Activated naive CD4-positive, alpha-beta T cell treated with anti-CD3 and anti-CD28 coated beads, Interleukin-2, amount 50 U/mL, for 72 hours (primary cell): ENCODE measurements at regions not wholly inside any gene's neighbourhood (a gene's known extent, or its start where the extent isn't known, plus 50 kb on each side); places are given as distances from the start of the nearest gene placed in this dataset.

Experiments
- ATAC-seq, 2 donors: fragments of 150-1000 bp; cut with Tn5 transposase; 2 replicates each; pipeline ENCODE4 v1.10.0; 2021; ENCODE audit warnings: mild to moderate bottlenecking in 2 of 2, moderate library complexity in 2 of 2
- DNase-seq, 2 donors: peaks; one replicate each; pipeline ENCODE4 v3.0.0; 2021 to 2022; ENCODE audit warnings: low spot score in 2 of 2
- H3K27ac Mint-ChIP-seq, 2 donors: one replicate each; pipeline ENCODE4 v1.8.0; 2022; ENCODE audit warnings: mild to moderate bottlenecking in 2 of 2, mixed read lengths in 2 of 2
- H3K36me3 Mint-ChIP-seq, 2 donors: one replicate each; pipeline ENCODE4 v1.8.0; 2022; ENCODE audit warnings: mixed read lengths in 2 of 2
- H3K9me3 Mint-ChIP-seq, 2 donors: one replicate each; pipeline ENCODE4 v1.8.0; 2022; ENCODE audit warnings: mixed read lengths in 2 of 2

- DNase-seq, result no peak
- no peak for ATAC-seq
- no peak overlapping the region for H3K27ac Mint-ChIP-seq
- H3K36me3 Mint-ChIP-seq, result no peaks in the 10 kb centered on the region
- H3K9me3 Mint-ChIP-seq, result peaks cover 10 to 11% of the 10 kb centered on the region in 2 donors
Observed at GRCh38 chr3:157746391-157746790, 243.2 kb upstream of the VEPH1 start.

GRCh38 chr3:157741607-157742006 is 238.4 kb upstream of the VEPH1 start:
- DNase-seq, result no peak
- peaks cover 11 to 16% of the 10 kb centered on the region in 2 donors for H3K9me3 Mint-ChIP-seq
- ATAC-seq, result no peak
- H3K27ac Mint-ChIP-seq, result no peak overlapping the region
- H3K36me3 Mint-ChIP-seq, result no peaks in the 10 kb centered on the region

- peaks cover 12 to 26% of the 10 kb centered on the region in 2 donors for H3K9me3 Mint-ChIP-seq
- no peak for ATAC-seq
- no peak overlapping the region for H3K27ac Mint-ChIP-seq
Observed at GRCh38 chr3:157738441-157738840, 235.2 kb upstream of the VEPH1 start.

GRCh38 chr3:157718800-157719199 is 215.6 kb upstream of the VEPH1 start:
- Mint-ChIP-seq H3K27ac (no peak overlapping the region), H3K9me3 (peaks cover 16 to 23% of the 10 kb centered on the region in 2 donors), H3K36me3 (peaks cover 0 to 13% of the 10 kb centered on the region in 2 donors)
- ATAC-seq (no peak), DNase-seq (no peak)

More at GRCh38 chr3:157738441-157738840, 235.2 kb upstream of the VEPH1 start:
- H3K36me3 Mint-ChIP-seq, result no peaks in the 10 kb centered on the region
- DNase-seq, result no peak

GRCh38 chr3:157713101-157713500 is 209.9 kb upstream of the VEPH1 start:
- ATAC-seq (no peak), DNase-seq (no peak)
- H3K27ac Mint-ChIP-seq, result no peak overlapping the region
- H3K36me3 Mint-ChIP-seq, result no peaks in the 10 kb centered on the region
- H3K9me3 Mint-ChIP-seq, result peaks cover 0 to 12% of the 10 kb centered on the region in 2 donors

GRCh38 chr3:157705258-157705657 is 202.0 kb upstream of the VEPH1 start:
- Mint-ChIP-seq H3K9me3 (no peaks in the 10 kb centered on the region), H3K27ac (no peak overlapping the region), H3K36me3 (no peaks in the 10 kb centered on the region)
- DNase-seq (no peak), ATAC-seq (no peak)

- H3K27ac Mint-ChIP-seq, result no peak overlapping the region
- peaks cover 0 to 8% of the 10 kb centered on the region in 2 donors for H3K9me3 Mint-ChIP-seq
Observed at GRCh38 chr3:157700405-157700804, 197.2 kb upstream of the VEPH1 start.

GRCh38 chr3:157695586-157695985 is 192.4 kb upstream of the VEPH1 start:
- ATAC-seq, result no peak
- no peak for DNase-seq

More at GRCh38 chr3:157700405-157700804, 197.2 kb upstream of the VEPH1 start:
- no peak for ATAC-seq
- no peak for DNase-seq
- H3K36me3 Mint-ChIP-seq, result no peaks in the 10 kb centered on the region

GRCh38 chr3:157695103-157695502 is 191.9 kb upstream of the VEPH1 start:
- DNase-seq (no peak), ATAC-seq (no peak)
- Mint-ChIP-seq H3K27ac (no peak overlapping the region), H3K9me3 (peaks cover 0 to 8% of the 10 kb centered on the region in 2 donors), H3K36me3 (no peaks in the 10 kb centered on the region)

More at GRCh38 chr3:157695586-157695985, 192.4 kb upstream of the VEPH1 start:
- Mint-ChIP-seq H3K36me3 (no peaks in the 10 kb centered on the region), H3K27ac (no peak overlapping the region), H3K9me3 (peaks cover 0 to 8% of the 10 kb centered on the region in 2 donors)

GRCh38 chr3:157693762-157694161 is 190.5 kb upstream of the VEPH1 start:
- no peak for ATAC-seq
- DNase-seq, result no peak
- Mint-ChIP-seq H3K27ac (no peak overlapping the region), H3K9me3 (peaks cover 0 to 8% of the 10 kb centered on the region in 2 donors), H3K36me3 (no peaks in the 10 kb centered on the region)

- peaks cover 6 to 14% of the 10 kb centered on the region in 2 donors for H3K9me3 Mint-ChIP-seq
- ATAC-seq (no peak), DNase-seq (no peak)
- H3K36me3 Mint-ChIP-seq, result peaks cover 0 to 5% of the 10 kb centered on the region in 2 donors
- H3K27ac Mint-ChIP-seq, result no peak overlapping the region
Observed at GRCh38 chr3:157692468-157692867, 189.3 kb upstream of the VEPH1 start.

GRCh38 chr3:157683668-157684067 is 180.5 kb upstream of the VEPH1 start:
- ATAC-seq (no peak), DNase-seq (no peak)
- H3K27ac Mint-ChIP-seq, result no peak overlapping the region

GRCh38 chr3:157672061-157672460 is 168.8 kb upstream of the VEPH1 start:
- H3K36me3 Mint-ChIP-seq, result no peaks in the 10 kb centered on the region
- DNase-seq, result no peak
- ATAC-seq, result no peak
- H3K9me3 Mint-ChIP-seq, result peaks cover 0 to 4% of the 10 kb centered on the region in 2 donors
- H3K27ac Mint-ChIP-seq, result no peak overlapping the region

More at GRCh38 chr3:157683668-157684067, 180.5 kb upstream of the VEPH1 start:
- peaks cover 0 to 12% of the 10 kb centered on the region in 2 donors for H3K36me3 Mint-ChIP-seq
- peaks cover 10 to 12% of the 10 kb centered on the region in 2 donors for H3K9me3 Mint-ChIP-seq

- DNase-seq (no peak), ATAC-seq (no peak)
- Mint-ChIP-seq H3K9me3 (peaks cover 0 to 4% of the 10 kb centered on the region in 2 donors), H3K36me3 (no peaks in the 10 kb centered on the region), H3K27ac (no peak overlapping the region)
Observed at GRCh38 chr3:157671656-157672055, 168.4 kb upstream of the VEPH1 start.

GRCh38 chr3:157669416-157669815 is 166.2 kb upstream of the VEPH1 start:
- H3K27ac Mint-ChIP-seq, result no peak overlapping the region
- ATAC-seq, result no peak
- H3K36me3 Mint-ChIP-seq, result no peaks in the 10 kb centered on the region
- no peak for DNase-seq
- H3K9me3 Mint-ChIP-seq, result peaks cover 0 to 4% of the 10 kb centered on the region in 2 donors

- DNase-seq, result no peak
- ATAC-seq, result no peak
- Mint-ChIP-seq H3K9me3 (peaks cover 0 to 4% of the 10 kb centered on the region in 2 donors), H3K27ac (no peak overlapping the region), H3K36me3 (no peaks in the 10 kb centered on the region)
Observed at GRCh38 chr3:157667493-157667892, 164.3 kb upstream of the VEPH1 start.

GRCh38 chr3:157662171-157662570 is 159.0 kb upstream of the VEPH1 start:
- DNase-seq, result no peak
- no peak for ATAC-seq
- no peak overlapping the region for H3K27ac Mint-ChIP-seq
- H3K9me3 Mint-ChIP-seq, result no peaks in the 10 kb centered on the region
- H3K36me3 Mint-ChIP-seq, result no peaks in the 10 kb centered on the region

- Mint-ChIP-seq H3K27ac (no peak overlapping the region), H3K36me3 (no peaks in the 10 kb centered on the region), H3K9me3 (no peaks in the 10 kb centered on the region)
- DNase-seq, result no peak
- ATAC-seq, result no peak
Observed at GRCh38 chr3:157660847-157661246, 157.6 kb upstream of the VEPH1 start.
